GM20000 (cell line): ENCODE measurements at regions not wholly inside any gene's neighbourhood (a gene's known extent, or its start where the extent isn't known, plus 50 kb on each side); places are given as distances from the start of the nearest gene placed in this dataset.

ENCODE experiments used
- DNase-seq: peaks from one replicate; pipeline ENCODE4 v3.0.0; 2012; ENCODE audit warnings: low spot score
- CTCF ChIP-seq: IDR thresholded peaks from 2 replicates; pipeline ENCODE4 v1.5.1; 2012; ENCODE audit warnings: mild to moderate bottlenecking, control low read depth; ENCODE audit errors: extremely low read depth, missing control alignments

- DNase-seq = no peak
- no peak for TF ChIP-seq CTCF
These were observed 480.6 kb upstream of the DAB2 start for GRCh38 chr5:39905356-39905755.

- TF ChIP-seq CTCF = no peak
- DNase-seq = no peak
These were observed 477.8 kb upstream of the DAB2 start for GRCh38 chr5:39902626-39903025.

GRCh38 chr5:39898731-39899130 is 474.0 kb upstream of the DAB2 start:
- TF ChIP-seq CTCF = no peak
- no peak for DNase-seq

GRCh38 chr5:39896706-39897105 is 471.9 kb upstream of the DAB2 start:
- no peak for TF ChIP-seq CTCF
- no peak for DNase-seq

- TF ChIP-seq CTCF = no peak
These were observed 471.3 kb upstream of the DAB2 start for GRCh38 chr5:39896104-39896503.

GRCh38 chr5:39892708-39893107 is 467.9 kb upstream of the DAB2 start:
- DNase-seq = no peak
- no peak for TF ChIP-seq CTCF

More at GRCh38 chr5:39896104-39896503, 471.3 kb upstream of the DAB2 start:
- DNase-seq = no peak

GRCh38 chr5:39891376-39891775 is 466.6 kb upstream of the DAB2 start:
- no peak for DNase-seq
- no peak for TF ChIP-seq CTCF
